Activated CD4-positive, alpha-beta T cell treated with anti-CD3 and anti-CD28 coated beads for 36 hours (primary cell): ENCODE measurements at regions not wholly inside any gene's neighbourhood (a gene's known extent, or its start where the extent isn't known, plus 50 kb on each side); places are given as distances from the start of the nearest gene placed in this dataset.
A peak's percentile ranks its signal among the peaks of the same experiment; 100 is the strongest.
"Not testable (repeated sequence)": the region's sequence is repeated elsewhere in the genome, so short reads cannot be mapped to it uniquely, and the experiment has no call there.

Experiments
- ATAC-seq: fragments of 200-7000 bp; cut with Tn5 transposase; one replicate; pipeline ENCODE4 v1.10.0; 2021; ENCODE audit warnings: mild to moderate bottlenecking, moderate library complexity
- CTCF ChIA-PET: fragments of 350-600 bp; sonication (Branson Sonifier 250); formaldehyde crosslinking; loops from one replicate; lab custom pipeline; 2021; ENCODE audit warnings: antibody characterized with exemption; lab: Charles Lee
- POLR2A ChIA-PET: fragments of 350-600 bp; sonication (Branson Sonifier 250); formaldehyde crosslinking; loops from one replicate; lab custom pipeline; 2021; ENCODE audit warnings: antibody characterized with exemption, inconsistent platforms; lab: Charles Lee
- DNase-seq: peaks from one replicate; pipeline ENCODE4 v3.0.0-alpha.2; 2020
- H3K27ac Mint-ChIP-seq: one replicate; pipeline ENCODE4 v1.8.0; 2021; ENCODE audit warnings: mixed read lengths
- H3K27me3 Mint-ChIP-seq: one replicate; pipeline ENCODE4 v1.8.0; 2021; ENCODE audit warnings: mixed read lengths
- H3K36me3 Mint-ChIP-seq: one replicate; pipeline ENCODE4 v1.8.0; 2021; ENCODE audit warnings: low read depth, mixed read lengths
- H3K4me1 Mint-ChIP-seq: one replicate; pipeline ENCODE4 v1.8.0; 2021; ENCODE audit warnings: mixed read lengths
- H3K4me3 Mint-ChIP-seq: one replicate; pipeline ENCODE4 v1.8.0; 2021; ENCODE audit warnings: mild to moderate bottlenecking, moderate library complexity, mixed read lengths
- H3K9me3 Mint-ChIP-seq: one replicate; pipeline ENCODE4 v1.8.0; 2021; ENCODE audit warnings: low read depth, mixed read lengths
- intact Hi-C, 2 experiments: fragments of 100-400 bp; cut with DNase I in 1 of 2; cut with micrococcal nuclease in 1 of 2; formaldehyde crosslinking; loops; one replicate each; pipeline versions ENCODE4 v1.14.2 to v1.15.1; 2022 to 2024; cut with DNase I, micrococcal nuclease

DNA sequence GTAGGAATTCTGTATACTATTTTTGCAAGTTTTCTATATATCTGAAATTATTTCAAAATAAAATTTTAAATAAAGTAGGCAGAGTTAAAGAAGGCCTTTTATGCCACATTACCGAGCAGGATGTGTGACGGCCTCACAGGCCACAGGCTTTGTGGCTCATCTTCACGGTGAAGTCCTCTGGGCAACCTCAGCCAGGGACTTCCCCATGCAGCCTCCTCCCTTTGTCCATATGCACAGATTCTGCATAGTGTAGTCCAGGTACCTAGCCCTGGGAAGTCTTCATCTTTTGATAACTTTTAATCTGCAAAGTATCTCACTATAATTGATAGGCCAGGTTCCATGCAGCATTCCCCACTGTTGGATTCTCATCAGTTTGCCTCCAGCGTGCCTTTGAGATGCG, 62.8 kb downstream of the ARHGAP11B start:
- H3K9me3 Mint-ChIP-seq, H3K27me3 Mint-ChIP-seq, H3K4me1 Mint-ChIP-seq, DNase-seq, POLR2A ChIA-PET, H3K36me3 Mint-ChIP-seq, H3K4me3 Mint-ChIP-seq, ATAC-seq, intact Hi-C loops, H3K27ac Mint-ChIP-seq, CTCF ChIA-PET: not testable (repeated sequence)

DNA sequence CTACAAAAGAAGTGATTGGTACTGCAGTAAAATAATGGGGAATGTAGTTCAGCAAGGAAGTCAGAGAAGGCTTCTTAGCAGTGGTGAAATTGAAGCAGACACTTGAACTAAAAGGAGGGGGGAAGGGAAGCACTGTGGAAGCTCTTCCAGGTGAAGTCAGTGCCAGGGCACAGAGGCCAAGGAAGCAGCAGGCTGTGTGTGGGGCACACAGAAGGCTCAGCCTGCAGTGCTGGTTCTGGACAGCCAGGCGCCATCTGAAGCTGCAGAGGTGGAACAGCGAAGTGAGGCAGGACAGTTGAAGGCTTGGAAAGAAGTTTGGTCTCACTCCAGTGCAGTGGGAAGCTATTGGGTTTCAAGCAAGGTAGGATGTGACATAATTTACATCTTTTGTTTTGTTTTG, 64.2 kb downstream of the ARHGAP11B start:
- H3K4me3 Mint-ChIP-seq, DNase-seq, H3K9me3 Mint-ChIP-seq, ATAC-seq, POLR2A ChIA-PET, H3K4me1 Mint-ChIP-seq, CTCF ChIA-PET, H3K36me3 Mint-ChIP-seq, H3K27me3 Mint-ChIP-seq, intact Hi-C loops, H3K27ac Mint-ChIP-seq: not testable (repeated sequence)

DNA sequence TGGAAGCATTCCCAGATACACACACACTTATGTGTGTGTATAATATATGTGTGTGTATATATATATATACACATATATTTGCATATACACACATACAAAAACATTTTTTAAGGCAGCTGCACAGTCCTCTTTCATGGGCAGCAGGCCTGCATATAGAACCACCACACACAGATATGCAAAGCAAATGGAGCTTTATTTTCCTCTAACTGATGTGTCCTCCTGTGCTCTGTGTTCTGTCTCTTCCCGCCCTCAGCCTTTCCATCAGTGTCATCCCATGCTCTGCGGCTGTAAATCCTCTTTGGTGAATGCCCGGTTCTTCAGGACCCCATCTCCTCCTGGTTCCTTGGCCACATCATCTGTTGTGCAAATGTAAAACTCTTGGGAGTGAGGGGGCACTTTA, 69.9 kb downstream of the ARHGAP11B start:
- H3K27me3 Mint-ChIP-seq, ATAC-seq, H3K4me3 Mint-ChIP-seq, intact Hi-C loops, H3K4me1 Mint-ChIP-seq, DNase-seq, CTCF ChIA-PET, POLR2A ChIA-PET, H3K9me3 Mint-ChIP-seq, H3K36me3 Mint-ChIP-seq, H3K27ac Mint-ChIP-seq: not testable (repeated sequence)

DNA sequence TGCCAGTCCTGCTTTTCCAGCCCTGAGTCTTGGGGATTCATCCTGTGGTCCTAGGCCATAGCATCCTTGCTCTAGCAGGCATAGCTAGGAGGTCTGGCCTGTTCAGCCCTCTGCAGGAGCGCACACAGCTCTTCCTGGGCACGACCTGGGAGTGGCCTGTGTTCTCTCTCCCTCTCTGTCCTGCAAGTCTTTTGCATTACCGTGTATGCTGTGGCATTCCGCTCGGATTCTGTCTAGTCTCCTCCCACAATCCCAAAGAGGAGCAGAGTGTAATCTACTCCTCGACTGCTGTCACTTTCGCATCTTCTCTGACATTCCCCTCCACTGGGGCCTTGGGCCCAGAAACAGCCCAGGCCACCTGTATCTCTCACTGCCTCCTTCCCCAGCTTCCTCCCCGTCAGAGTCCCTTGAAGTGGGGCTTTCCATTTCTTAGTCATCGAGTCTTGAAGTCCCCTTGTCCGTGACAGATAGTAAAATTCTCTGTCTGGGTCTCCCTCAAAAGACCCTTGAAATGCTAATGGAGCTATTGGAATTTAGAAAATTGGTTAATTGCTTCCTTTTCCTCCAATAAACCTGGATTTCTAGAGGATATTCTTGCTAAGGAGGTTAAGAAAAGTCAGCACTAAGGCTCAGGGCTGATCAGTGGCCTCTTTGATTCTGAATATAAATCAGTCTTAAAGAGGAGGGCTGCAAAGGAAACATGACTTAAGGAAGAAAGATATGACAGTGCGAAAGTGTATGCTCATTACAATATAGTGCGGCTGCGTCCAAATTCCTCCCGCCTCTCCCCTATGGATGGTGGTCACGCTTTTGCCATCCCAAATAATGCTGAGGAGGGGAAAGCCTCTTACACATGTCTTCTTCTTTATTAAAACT, 70.7 kb downstream of the ARHGAP11B start:
- H3K27ac Mint-ChIP-seq = peak overlapping the region; percentile 67
- intact Hi-C loops, H3K36me3 Mint-ChIP-seq, DNase-seq, POLR2A ChIA-PET, H3K27me3 Mint-ChIP-seq, H3K4me3 Mint-ChIP-seq, CTCF ChIA-PET, H3K4me1 Mint-ChIP-seq, H3K9me3 Mint-ChIP-seq: not testable (repeated sequence)
- ATAC-seq = peak; percentile 76

DNA sequence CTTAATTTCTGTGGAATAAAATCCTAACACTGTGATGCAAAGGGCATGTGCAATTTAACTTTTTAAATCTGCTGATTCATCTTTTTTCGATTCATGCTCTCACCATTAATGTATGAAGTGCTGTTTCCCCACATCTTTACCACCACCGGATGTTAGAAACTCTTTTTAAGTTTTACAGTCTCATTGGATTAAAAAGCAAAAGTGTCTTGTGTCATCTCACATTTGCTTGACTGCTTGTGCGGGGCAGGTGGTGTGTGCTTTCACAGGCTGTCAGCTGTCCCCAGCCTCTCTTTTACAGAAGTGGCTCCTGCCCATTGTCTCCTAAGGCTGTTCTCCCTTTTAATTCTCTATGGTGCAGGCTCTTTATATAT, 71.4 kb downstream of the ARHGAP11B start:
- H3K4me3 Mint-ChIP-seq, H3K36me3 Mint-ChIP-seq, CTCF ChIA-PET, H3K9me3 Mint-ChIP-seq, POLR2A ChIA-PET, H3K4me1 Mint-ChIP-seq, DNase-seq, H3K27me3 Mint-ChIP-seq, intact Hi-C loops, H3K27ac Mint-ChIP-seq: not testable (repeated sequence)
- ATAC-seq = peak; percentile 85

DNA sequence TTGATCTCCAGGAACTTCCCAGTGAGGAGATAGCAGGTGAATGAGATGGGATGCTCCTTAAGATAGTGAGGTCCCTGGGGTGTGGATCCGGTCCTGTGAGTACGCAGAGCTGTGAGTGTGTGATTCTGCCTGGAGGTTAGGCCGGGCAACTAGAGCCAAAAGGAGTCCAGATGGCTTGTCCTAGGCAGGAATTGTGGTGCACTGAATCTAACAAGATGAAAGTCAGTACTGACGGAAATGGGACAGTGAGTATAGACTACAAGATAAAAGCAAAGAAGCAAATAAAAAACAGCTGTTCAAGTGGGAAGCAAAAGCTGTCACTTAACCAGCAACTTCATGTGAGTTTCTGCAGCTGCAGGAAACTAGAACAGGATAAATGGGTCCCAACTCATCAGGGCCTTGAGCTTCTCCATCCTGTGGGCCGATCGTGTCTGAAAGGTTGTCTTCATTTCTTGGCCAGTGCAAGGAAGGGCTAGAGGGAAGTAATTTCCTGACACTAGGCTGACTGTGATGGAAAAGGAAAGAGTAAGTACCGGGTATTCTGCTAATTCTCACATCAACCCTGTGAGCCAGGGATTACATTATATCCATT, 74.2 kb downstream of the ARHGAP11B start:
- H3K4me3 Mint-ChIP-seq, H3K36me3 Mint-ChIP-seq, DNase-seq, ATAC-seq, H3K4me1 Mint-ChIP-seq, POLR2A ChIA-PET, H3K27ac Mint-ChIP-seq, H3K9me3 Mint-ChIP-seq, intact Hi-C loops, CTCF ChIA-PET, H3K27me3 Mint-ChIP-seq: not testable (repeated sequence)

DNA sequence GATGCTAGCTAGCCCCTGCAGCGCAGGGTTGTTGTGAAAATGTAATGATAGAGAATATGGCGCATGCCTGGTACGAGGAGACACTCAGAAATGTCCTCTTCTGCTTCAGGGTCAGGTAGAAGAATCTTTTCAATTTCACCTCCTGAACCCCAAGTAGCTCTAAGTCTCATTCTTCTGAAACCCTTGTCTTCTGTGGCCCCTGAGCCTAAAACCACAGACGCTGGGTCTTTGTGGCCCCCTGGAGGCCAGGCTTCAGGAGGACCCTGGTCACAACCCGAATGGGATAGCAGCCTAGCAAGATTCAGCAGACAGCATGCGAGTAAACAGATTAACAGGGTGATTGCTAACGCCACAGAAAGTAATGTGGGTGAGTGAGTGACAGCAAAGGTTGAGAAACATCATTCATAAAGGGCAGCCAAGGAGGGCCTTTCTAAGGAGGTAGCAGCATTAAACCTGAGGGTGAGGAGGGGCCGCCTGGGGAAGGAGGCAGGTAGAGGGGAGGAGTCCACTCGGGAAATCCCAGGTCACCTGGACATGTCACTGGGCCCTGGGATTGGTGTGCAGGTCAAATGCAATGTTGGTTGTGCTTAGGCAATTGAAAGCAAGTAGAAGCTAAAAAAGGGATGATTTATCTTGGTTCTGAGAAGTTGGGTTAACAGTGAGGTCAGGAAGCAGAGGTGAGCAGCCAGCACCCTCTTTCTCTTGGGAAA, 82.2 kb downstream of the ARHGAP11B start:
- ATAC-seq, H3K4me3 Mint-ChIP-seq, H3K4me1 Mint-ChIP-seq, DNase-seq, H3K27ac Mint-ChIP-seq, POLR2A ChIA-PET, H3K9me3 Mint-ChIP-seq, CTCF ChIA-PET, H3K36me3 Mint-ChIP-seq, H3K27me3 Mint-ChIP-seq, intact Hi-C loops: not testable (repeated sequence)

DNA sequence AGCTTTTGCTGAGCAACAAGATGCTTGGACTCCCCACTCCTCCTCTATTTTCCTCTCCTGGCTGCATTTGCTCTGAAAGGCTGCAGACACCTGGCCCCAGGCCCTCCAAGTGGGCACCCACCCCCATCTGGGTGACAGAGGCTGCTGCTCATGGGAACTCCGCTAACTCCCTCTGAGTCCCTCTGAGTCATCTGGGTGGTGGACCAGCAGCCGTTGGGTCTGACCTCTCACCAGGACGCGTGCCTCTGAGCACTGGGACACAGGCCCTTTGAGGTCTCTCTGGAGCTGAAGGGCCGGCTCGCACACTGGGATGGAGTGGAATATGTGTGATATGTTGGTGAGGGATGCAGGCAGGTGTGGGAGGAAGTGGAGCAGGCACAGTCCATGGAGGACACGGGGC, 82.9 kb downstream of the ARHGAP11B start:
- H3K27me3 Mint-ChIP-seq, H3K4me1 Mint-ChIP-seq, H3K27ac Mint-ChIP-seq, H3K9me3 Mint-ChIP-seq, CTCF ChIA-PET, H3K36me3 Mint-ChIP-seq, H3K4me3 Mint-ChIP-seq, ATAC-seq, DNase-seq, intact Hi-C loops, POLR2A ChIA-PET: not testable (repeated sequence)

DNA sequence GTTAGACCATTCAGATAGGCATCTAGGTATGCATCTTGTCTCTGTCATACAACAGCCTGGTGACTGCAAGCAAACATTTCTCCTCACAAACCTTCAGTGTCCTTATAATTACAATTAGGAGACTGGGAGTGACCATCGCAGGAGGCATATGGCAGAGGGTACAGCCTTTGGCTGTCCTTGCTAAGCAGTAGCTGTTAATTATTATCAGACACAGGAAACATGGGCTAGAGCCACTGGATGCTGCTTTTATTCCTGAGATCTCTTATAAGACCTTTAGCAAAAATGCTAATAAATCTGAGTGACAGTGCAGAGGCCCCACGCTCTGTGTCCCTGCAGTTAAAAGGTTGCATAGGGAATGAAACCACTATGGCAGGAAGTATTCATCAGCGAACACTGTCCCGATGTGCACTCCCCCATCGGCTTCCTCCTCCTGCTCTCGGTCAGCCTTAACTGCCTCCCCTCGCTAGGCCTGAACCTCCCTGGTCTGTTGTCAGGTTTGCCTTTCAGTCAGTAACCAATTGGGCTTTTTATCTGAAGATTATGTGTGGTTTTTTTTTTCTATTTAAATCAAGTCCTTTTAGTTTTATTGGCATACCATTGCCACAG, 92.2 kb downstream of the ARHGAP11B start:
- CTCF ChIA-PET, H3K4me1 Mint-ChIP-seq, H3K4me3 Mint-ChIP-seq, H3K9me3 Mint-ChIP-seq, ATAC-seq, DNase-seq, intact Hi-C loops, POLR2A ChIA-PET, H3K27ac Mint-ChIP-seq, H3K27me3 Mint-ChIP-seq: not testable (repeated sequence)
- H3K36me3 Mint-ChIP-seq = peaks cover 26% of the 10 kb centered on the region

DNA sequence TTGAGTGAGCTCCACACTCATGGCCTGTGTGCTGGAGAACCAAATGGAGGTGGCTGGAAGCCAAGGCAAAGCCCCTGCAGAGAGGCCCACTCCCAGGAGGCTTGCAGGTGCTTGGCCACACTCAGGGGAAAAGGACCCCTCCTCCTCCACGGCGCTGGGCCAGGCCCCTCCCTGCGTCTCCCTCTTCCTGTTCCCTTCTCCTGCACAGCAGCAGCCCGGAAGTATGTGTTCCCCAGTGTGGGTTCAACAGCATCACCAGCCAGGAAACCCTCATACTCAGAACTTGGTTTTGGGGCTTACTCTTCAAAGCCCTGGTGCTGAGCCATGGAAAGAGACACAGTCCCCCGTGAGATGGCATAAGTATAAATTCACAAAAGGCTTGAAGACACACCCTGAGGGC, 93.4 kb downstream of the ARHGAP11B start:
- H3K36me3 Mint-ChIP-seq = peaks cover 30% of the 10 kb centered on the region
- H3K9me3 Mint-ChIP-seq, H3K27me3 Mint-ChIP-seq, H3K4me3 Mint-ChIP-seq, POLR2A ChIA-PET, H3K4me1 Mint-ChIP-seq, intact Hi-C loops, ATAC-seq, H3K27ac Mint-ChIP-seq, CTCF ChIA-PET: not testable (repeated sequence)
- DNase-seq = peak; percentile 4

DNA sequence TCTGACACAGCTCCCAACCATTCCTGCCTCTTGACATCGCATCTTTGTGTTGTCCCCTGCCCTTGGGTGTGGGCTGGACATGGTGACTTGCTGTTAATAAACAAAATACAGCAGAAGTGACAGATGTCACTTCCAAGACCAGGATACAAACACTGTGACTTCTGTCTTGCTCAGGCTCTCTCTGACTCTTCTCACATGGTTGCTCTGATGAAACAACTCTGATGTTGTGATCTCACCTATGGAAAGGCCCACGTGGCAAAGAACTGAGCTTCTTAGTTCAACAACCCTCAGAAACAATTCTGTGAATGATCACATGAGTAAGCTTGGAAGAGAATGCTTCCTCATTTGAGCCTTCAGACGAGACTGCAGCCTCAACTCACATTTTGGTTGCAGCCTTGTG, 94.9 kb downstream of the ARHGAP11B start:
- POLR2A ChIA-PET, ATAC-seq, H3K4me1 Mint-ChIP-seq, intact Hi-C loops, H3K27me3 Mint-ChIP-seq, H3K27ac Mint-ChIP-seq, H3K4me3 Mint-ChIP-seq, CTCF ChIA-PET, H3K9me3 Mint-ChIP-seq, DNase-seq: not testable (repeated sequence)
- H3K36me3 Mint-ChIP-seq = peaks cover 34% of the 10 kb centered on the region
